ENCODE measurements at regions not wholly inside any gene's neighbourhood (a gene's known extent, or its start where the extent isn't known, plus 50 kb on each side); places are given as distances from the start of the nearest gene placed in this dataset.

- TF ChIP-seq CTCF (IDR thresholded peaks at IDR 0.05; ENCODE audit: low read length) (no peak), EZH2 (optimal IDR thresholded peaks at IDR 0.05; ENCODE audit: low read depth, low read length) (no peak)
These were observed 116.1 kb upstream of the GPC1 start for GRCh38 chr2:240319221-240319854.
